DND-41 (cell line): ENCODE measurements at regions not wholly inside any gene's neighbourhood (a gene's known extent, or its start where the extent isn't known, plus 50 kb on each side); places are given as distances from the start of the nearest gene placed in this dataset.

Source experiments
- ATAC-seq: fragments of 200-7000 bp; cut with Tn5 transposase; 3 replicates; pipeline ENCODE4 v1.9.1; 2021; ENCODE audit warnings: low read depth; ENCODE audit not compliant: insufficient read depth
- DNase-seq: peaks from one replicate; pipeline ENCODE4 v3.0.0-alpha.2; 2020
- H2AFZ ChIP-seq: 2 replicates; pipeline ENCODE4 v1.6.0; 2012; ENCODE audit warnings: low read depth, low read length
- H3K27ac ChIP-seq: 2 replicates; pipeline ENCODE4 v1.5.1; 2012; ENCODE audit warnings: low read length, inconsistent platforms
- H3K27me3 ChIP-seq: fragments of 200-600 bp; sonication (generic); 2 replicates; pipeline ENCODE4 v1.6.0; 2012; ENCODE audit warnings: low read length, mild to moderate bottlenecking, inconsistent platforms; ENCODE audit not compliant: insufficient read depth, poor library complexity
- H3K36me3 ChIP-seq: 2 replicates; pipeline ENCODE4 v1.5.1; 2012; ENCODE audit warnings: low read length, inconsistent platforms; ENCODE audit not compliant: insufficient read depth
- H3K4me1 ChIP-seq: 2 replicates; pipeline ENCODE4 v1.5.1; 2012; ENCODE audit warnings: mild to moderate bottlenecking, low read length; ENCODE audit not compliant: insufficient read depth
- H3K4me2 ChIP-seq: 2 replicates; pipeline ENCODE4 v1.6.0; 2012; ENCODE audit warnings: mild to moderate bottlenecking, moderate library complexity, low read length, inconsistent platforms; ENCODE audit not compliant: insufficient read depth
- H3K4me3 ChIP-seq, 2 experiments: fragments of 200-600 bp in 1 of 2; shearing (Covaris generic) in 1 of 2; 2 replicates each; pipeline ENCODE4 v1.5.1; 2012 to 2016; ENCODE audit warnings: inconsistent platforms in 2 of 2, low read length in 2 of 2, mild to moderate bottlenecking in 2 of 2, low read depth in 1 of 2, moderate library complexity in 1 of 2
- H3K79me2 ChIP-seq: 2 replicates; pipeline ENCODE4 v1.6.0; 2012; ENCODE audit warnings: low read length, inconsistent platforms; ENCODE audit not compliant: insufficient read depth
- H3K9ac ChIP-seq: 2 replicates; pipeline ENCODE4 v1.6.0; 2012; ENCODE audit warnings: low read depth, mild to moderate bottlenecking, inconsistent platforms, low read length, moderate library complexity
- H3K9me3 ChIP-seq: 2 replicates; pipeline ENCODE4 v1.5.1; 2012; ENCODE audit warnings: low read length, moderate library complexity, mild to moderate bottlenecking, inconsistent platforms; ENCODE audit not compliant: insufficient read depth, severe bottlenecking
- H4K20me1 ChIP-seq: 2 replicates; pipeline ENCODE4 v1.6.0; 2012; ENCODE audit warnings: low read length; ENCODE audit not compliant: insufficient read depth
- EZH2 ChIP-seq: IDR thresholded peaks from 3 replicates; pipeline ENCODE4 v1.6.1; 2012; ENCODE audit warnings: borderline replicate concordance, low read depth, mild to moderate bottlenecking, moderate library complexity, low read length, inconsistent platforms; ENCODE audit not compliant: severe bottlenecking
- TF ChIP-seq, protein P1 (sequence below): IDR thresholded peaks from 2 replicates; pipeline ENCODE4 v1.5.1; 2012; ENCODE audit warnings: borderline replicate concordance, low read length, moderate library complexity, mild to moderate bottlenecking; ENCODE audit not compliant: poor library complexity, severe bottlenecking; ENCODE audit errors: extremely low read depth

DNA sequence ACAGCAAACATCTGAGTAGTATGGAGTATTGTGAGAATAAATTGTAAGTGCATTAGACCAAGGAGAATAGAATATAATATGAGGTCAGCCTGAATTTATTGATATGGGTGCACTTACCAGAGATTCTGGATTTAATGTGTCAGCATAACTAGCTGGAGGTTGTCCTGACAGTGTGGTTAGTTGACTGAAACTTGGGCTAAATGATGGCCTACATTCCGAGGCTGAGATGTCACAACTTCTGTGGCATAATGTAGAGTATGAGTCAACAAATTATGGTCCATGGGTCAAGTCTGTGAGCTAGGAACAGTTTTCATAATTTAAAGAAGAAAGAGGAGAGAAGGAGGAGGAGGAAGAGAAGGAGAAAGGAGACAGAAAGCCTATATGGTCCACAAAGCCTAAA is 127.6 kb downstream of the QPCT start:
- Histone ChIP-seq H3K79me2 (no peaks in the 10 kb centered on the region), H4K20me1 (no peaks in the 10 kb centered on the region), H3K4me3 (no peak overlapping the region), H2AFZ (no peak overlapping the region), H3K27me3 (peaks cover 8% of the 10 kb centered on the region), H3K9ac (no peak overlapping the region), H3K4me2 (no peak overlapping the region), H3K27ac (no peak overlapping the region), H3K9me3 (no peaks in the 10 kb centered on the region), H3K36me3 (no peaks in the 10 kb centered on the region), H3K4me1 (no peaks in the 10 kb centered on the region)
- DNase-seq = no peak
- TF ChIP-seq EZH2 = no peak
- TF ChIP-seq, protein P1, sequence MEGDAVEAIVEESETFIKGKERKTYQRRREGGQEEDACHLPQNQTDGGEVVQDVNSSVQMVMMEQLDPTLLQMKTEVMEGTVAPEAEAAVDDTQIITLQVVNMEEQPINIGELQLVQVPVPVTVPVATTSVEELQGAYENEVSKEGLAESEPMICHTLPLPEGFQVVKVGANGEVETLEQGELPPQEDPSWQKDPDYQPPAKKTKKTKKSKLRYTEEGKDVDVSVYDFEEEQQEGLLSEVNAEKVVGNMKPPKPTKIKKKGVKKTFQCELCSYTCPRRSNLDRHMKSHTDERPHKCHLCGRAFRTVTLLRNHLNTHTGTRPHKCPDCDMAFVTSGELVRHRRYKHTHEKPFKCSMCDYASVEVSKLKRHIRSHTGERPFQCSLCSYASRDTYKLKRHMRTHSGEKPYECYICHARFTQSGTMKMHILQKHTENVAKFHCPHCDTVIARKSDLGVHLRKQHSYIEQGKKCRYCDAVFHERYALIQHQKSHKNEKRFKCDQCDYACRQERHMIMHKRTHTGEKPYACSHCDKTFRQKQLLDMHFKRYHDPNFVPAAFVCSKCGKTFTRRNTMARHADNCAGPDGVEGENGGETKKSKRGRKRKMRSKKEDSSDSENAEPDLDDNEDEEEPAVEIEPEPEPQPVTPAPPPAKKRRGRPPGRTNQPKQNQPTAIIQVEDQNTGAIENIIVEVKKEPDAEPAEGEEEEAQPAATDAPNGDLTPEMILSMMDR = no peak
- ATAC-seq = no peak

GRCh38 chr2:37472959-37473358 is 128.5 kb downstream of the QPCT start:
- no peak overlapping the region for H3K4me3 ChIP-seq
- H3K4me1 ChIP-seq = no peaks in the 10 kb centered on the region
- H3K9ac ChIP-seq = no peak overlapping the region
- TF ChIP-seq, protein P1 = no peak
- no peak for TF ChIP-seq EZH2
- no peaks in the 10 kb centered on the region for H3K9me3 ChIP-seq
- H3K27me3 ChIP-seq = peaks cover 8% of the 10 kb centered on the region
- no peak overlapping the region for H3K4me2 ChIP-seq
- DNase-seq (no peak), ATAC-seq (no peak)
- no peaks in the 10 kb centered on the region for H3K79me2 ChIP-seq
- H3K36me3 ChIP-seq = no peaks in the 10 kb centered on the region
- H2AFZ ChIP-seq = no peak overlapping the region
- no peak overlapping the region for H3K27ac ChIP-seq
- no peaks in the 10 kb centered on the region for H4K20me1 ChIP-seq

DNA sequence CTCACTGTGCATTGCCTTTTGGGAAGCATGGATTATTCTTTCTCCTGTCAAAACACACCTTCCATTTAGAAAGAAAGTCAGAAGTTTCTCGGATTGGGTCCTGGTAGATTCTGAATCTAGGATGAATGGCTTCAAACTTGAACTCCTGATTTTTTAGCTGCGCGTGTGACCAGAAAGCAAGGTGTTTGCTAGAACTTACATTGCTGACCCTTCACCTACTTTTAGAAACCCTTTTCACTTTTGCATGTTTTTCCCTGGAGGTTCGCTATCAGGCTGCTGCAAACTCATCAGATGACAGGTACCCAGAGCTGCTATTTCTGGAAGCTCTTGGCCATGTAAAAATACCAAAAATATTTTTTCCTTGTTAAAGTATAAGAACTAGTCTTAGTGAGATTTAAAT is 132.0 kb downstream of the QPCT start:
- H3K4me1 ChIP-seq = no peaks in the 10 kb centered on the region
- no peak overlapping the region for H3K27ac ChIP-seq
- no peak overlapping the region for H3K9ac ChIP-seq
- TF ChIP-seq, protein P1 = no peak
- TF ChIP-seq EZH2 = no peak
- no peak overlapping the region for H3K4me3 ChIP-seq
- DNase-seq (no peak), ATAC-seq (no peak)
- no peak overlapping the region for H3K4me2 ChIP-seq
- no peaks in the 10 kb centered on the region for H3K79me2 ChIP-seq
- peaks cover 8% of the 10 kb centered on the region for H3K27me3 ChIP-seq
- no peak overlapping the region for H2AFZ ChIP-seq
- H3K36me3 ChIP-seq = no peaks in the 10 kb centered on the region
- H3K9me3 ChIP-seq = no peaks in the 10 kb centered on the region
- H4K20me1 ChIP-seq = no peaks in the 10 kb centered on the region

DNA sequence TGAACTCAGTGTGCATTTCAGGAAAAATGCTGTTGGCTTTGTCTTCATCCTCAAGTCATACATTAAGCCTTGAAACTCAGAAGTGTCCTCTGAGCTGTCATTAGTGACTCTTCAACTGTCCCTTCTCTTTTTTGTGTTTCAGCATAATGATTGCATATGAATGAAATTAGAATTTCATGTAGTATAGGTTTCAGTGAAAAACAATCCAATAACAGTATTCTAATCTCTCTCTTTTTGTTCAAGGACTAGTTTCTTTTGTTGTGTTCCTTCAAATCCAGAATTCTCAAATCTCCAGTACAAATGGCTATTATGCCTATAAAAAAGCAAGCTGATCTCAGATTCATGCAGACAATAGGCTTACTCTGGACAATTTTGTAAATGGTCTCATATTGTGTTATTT is 133.5 kb downstream of the QPCT start:
- no peaks in the 10 kb centered on the region for H3K4me1 ChIP-seq
- H3K4me2 ChIP-seq = no peak overlapping the region
- H3K9ac ChIP-seq = no peak overlapping the region
- H3K79me2 ChIP-seq = no peaks in the 10 kb centered on the region
- ATAC-seq (no peak), DNase-seq (no peak)
- H3K36me3 ChIP-seq = no peaks in the 10 kb centered on the region
- H3K27me3 ChIP-seq = peaks cover 6% of the 10 kb centered on the region
- H3K4me3 ChIP-seq = no peak overlapping the region
- H3K9me3 ChIP-seq = no peaks in the 10 kb centered on the region
- TF ChIP-seq EZH2 = no peak
- TF ChIP-seq, protein P1 = no peak
- H2AFZ ChIP-seq = no peak overlapping the region
- H4K20me1 ChIP-seq = no peaks in the 10 kb centered on the region
- H3K27ac ChIP-seq = no peak overlapping the region
